ENCODE measurements at regions not wholly inside any gene's neighbourhood (a gene's known extent, or its start where the extent isn't known, plus 50 kb on each side); places are given as distances from the start of the nearest gene placed in this dataset.
A peak's percentile ranks its signal among the peaks of the same experiment; 100 is the strongest.
"Not testable (repeated sequence)": the region's sequence is repeated elsewhere in the genome, so short reads cannot be mapped to it uniquely, and the experiment has no call there.

GRCh38 chr1:226461087-226461486 is 53.2 kb upstream of the PARP1 start:
- DNase-seq: no peak

- DNase-seq: no peak
These were observed 56.2 kb upstream of the PARP1 start for GRCh38 chr1:226463925-226464586.

- not testable (repeated sequence) for DNase-seq
These were observed 56.7 kb upstream of the PARP1 start for GRCh38 chr1:226464587-226464971.

DNA sequence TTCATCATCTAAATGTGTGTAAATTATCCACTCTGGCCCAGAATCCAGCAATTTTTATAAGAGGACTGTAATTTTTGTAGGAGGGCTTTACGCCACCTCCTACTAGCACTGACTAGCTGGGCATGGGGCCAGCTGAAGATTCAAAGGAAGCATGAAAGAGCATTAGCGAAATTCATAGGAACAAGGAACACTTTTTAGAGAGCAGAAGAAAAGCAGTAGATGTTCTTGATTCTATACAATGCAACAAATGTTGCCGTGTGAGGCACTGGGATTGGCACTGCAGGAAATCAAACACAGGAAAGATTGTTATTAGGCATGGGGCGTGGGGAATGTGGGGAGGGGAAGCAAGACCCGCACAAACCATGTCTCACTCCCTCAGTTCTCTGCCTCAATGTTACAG is 58.4 kb upstream of the PARP1 start:
- DNase-seq: no peak

- DNase-seq: no peak
These were observed 59.5 kb upstream of the PARP1 start for GRCh38 chr1:226467443-226467842.

DNA sequence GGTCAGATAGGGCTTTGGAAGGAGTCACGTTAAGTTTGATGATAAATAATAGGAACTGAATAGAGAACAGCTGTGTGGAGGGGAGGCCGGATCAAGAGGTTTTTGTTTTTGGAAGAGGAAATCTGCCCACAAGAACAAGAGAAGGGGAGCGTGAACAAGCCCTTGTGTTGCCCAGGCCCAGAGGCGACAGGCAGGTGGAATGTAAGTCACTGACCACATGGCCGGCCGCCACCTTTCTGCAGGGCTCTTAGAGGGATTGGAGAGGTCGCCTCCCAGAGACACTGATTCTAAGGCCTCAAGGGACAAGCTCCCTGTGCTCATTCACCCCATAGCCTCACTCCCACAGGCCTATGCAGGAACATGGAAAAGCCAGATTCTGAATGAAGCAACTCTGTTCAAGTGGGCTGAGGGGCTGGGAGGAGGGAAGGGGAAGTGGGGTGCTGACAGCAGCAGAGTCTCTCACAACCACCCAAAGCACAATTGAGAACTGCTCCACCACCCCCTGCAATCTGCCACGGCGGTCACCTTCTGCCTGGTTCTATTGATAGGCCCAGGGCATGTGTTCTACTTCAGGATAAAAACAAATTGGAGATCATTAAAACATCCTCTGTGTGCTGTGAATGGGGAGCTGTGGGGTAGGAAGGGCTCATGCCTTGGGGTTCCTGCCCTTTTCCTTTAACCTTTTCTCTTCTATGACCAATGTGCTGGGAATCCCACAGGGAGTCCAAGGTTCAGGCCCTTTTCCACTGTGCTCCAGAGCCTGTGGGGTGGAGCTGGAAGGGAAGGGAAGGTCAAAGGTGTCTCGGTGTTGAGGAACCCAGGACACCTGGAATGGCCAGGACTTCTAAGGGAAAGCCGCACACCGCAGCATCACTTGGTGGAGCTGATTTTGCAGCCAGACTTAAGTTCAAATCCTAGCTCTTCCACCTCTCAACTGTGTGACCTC is 63.3 kb upstream of the PARP1 start:
- no peak for DNase-seq

GRCh38 chr1:226473325-226473724 is 65.4 kb upstream of the PARP1 start:
- DNase-seq: no peak

DNA sequence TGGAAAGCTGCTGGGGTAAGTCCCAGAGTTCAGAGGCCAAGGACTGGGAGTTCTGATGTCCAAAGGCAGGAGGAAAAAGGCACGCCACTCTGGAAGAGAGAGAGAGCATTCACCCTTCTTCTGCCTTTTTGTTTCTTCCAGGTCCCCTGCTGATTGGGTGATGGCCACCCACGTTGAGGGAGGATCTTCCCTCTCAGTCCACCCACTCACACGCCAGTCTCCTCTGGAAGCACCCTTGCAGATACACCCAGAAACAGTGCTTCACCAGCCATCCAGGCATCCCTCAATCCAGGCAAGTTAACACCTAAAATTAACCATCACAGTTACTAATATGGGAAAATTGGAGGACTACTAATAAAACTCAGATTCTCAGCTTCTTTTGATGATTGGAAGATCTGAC is 66.1 kb upstream of the PARP1 start:
- DNase-seq: no peak

- DNase-seq: peak; percentile 68
These were observed 66.7 kb upstream of the PARP1 start for GRCh38 chr1:226474443-226475141.

GRCh38 chr1:226475142-226475511 is 67.2 kb upstream of the PARP1 start:
- DNase-seq: no peak

DNA sequence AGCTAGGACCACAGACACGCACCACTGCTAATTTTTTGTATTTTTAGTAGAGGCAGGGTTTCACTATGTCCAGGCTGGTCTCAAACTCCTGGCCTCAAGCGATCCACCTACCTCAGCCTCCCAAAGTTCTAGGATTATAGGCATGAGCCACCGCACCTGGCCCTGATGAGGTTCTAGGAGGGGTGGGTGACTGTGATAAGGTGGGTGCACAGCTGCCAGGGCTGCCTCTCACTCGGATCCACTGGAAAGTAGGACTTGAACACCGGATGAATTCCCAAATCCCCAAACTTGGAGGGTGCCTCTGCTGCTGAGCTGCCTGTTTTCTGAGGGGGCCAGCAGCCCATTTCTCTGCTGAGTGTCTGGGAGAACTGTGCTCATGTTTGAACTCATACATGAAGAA is 68.2 kb upstream of the PARP1 start:
- no peak for DNase-seq

DNA sequence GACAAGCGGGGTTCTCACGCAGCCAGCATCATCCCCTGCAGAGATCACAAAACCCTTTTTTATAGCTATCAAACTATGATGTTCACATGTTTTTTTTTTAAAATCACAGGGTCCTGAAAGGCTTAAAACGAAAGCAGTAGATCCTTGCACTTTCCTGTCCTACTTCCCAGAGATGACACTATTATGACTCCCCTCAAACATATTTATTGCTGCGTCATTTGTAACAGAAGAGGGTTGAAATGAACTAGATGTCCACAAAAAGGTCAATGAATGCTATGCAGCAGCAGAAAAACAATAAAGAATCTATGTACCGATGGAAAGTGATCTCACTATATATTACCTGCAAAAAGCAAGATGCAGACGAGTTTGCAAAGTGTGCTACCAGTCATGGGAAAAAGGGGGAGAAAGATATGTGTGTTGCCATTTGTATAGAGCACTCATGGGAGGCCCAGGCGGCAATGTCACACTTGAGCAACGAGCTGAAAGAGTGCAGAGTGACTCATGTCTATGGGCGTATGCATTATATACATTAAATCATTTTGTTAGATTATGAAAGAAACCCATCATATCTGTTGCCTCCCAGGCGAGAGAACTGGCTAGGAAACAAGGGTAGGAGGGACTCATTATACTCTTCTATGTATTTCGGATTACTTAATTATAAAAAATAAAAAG is 68.9 kb upstream of the PARP1 start:
- no peak for DNase-seq

- peak; percentile 52 for DNase-seq
These were observed 69.1 kb upstream of the STUM start for GRCh38 chr1:226479474-226479873.

- no peak for DNase-seq
These were observed 68.1 kb upstream of the STUM start for GRCh38 chr1:226480461-226480860.

DNA sequence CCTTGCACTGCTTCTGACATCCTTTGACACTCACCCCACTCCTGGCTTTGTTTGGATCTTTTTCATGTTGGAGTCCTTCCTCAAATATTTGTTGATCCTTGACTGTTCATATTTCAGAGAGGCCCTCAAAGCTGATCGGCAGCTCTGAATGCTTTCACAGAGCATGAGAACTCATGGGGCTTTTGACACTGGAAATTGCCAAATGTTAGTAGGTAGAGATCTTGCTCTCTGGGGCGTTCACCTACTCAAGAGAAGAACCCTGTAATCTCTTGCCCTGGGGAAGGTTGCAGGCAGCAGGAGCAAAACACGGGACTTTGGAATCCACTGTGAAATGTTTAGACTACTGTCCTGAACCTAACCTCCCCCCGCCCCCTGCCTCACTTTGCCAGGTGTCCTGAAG is 67.4 kb upstream of the STUM start:
- DNase-seq: no peak

- peak; percentile 31 for DNase-seq
These were observed 66.4 kb upstream of the STUM start for GRCh38 chr1:226482196-226482595.

GRCh38 chr1:226482975-226483700 is 65.4 kb upstream of the STUM start:
- DNase-seq: peak; percentile 95

DNA sequence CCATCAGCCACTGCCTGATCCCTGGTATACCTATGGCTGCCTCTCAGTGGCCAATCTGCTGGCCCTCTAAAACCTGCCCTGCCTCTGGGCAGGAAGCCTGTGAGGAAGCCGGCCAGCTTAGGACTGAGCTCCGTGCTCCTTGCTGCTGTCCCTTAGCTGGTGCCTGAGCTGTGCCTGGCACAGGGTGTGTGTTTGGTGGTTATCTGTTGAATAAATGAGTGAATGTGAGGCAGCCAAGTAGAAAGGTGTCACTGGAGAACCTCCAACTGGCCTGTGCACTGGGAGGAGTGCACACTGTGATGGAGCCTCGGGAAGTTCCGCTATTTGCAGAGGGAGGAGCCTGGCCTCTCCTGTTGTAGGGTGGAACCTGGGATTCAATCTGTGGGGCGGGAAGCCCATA is 63.4 kb upstream of the STUM start:
- DNase-seq: no peak

GRCh38 chr1:226486161-226486560 is 62.4 kb upstream of the STUM start:
- no peak for DNase-seq

DNA sequence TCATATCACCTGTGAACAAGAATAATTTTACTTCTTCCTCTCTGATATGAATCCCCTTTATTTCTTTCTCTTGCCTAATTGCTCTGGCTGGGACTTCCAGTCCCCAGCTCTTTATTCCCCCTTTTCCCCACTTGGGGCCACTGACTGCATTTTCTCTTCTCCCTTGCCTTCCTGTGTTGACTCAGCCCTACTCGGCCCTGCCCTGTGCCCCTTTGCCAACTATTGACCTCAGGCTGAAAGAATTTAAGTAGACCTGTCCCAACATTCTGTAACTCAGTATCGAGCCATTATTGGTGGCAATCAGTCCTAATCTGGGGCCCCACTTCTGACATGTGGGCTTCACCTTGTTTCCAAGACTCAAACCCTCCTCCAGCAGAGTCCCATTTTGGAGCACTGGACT is 60.6 kb upstream of the STUM start:
- DNase-seq: no peak

- no peak for DNase-seq
These were observed 58.7 kb upstream of the STUM start for GRCh38 chr1:226489718-226490425.

- DNase-seq: no peak
These were observed 58.1 kb upstream of the STUM start for GRCh38 chr1:226490426-226490809.

Measured in NCI-H524 treated with DMSO at 0.1 percent for 48 hours (cell line).